NCI-H226 (cell line): ENCODE measurements at regions not wholly inside any gene's neighbourhood (a gene's known extent, or its start where the extent isn't known, plus 50 kb on each side); places are given as distances from the start of the nearest gene placed in this dataset.

Experiments used
- DNase-seq: peaks from one replicate; pipeline ENCODE4 v3.0.0-alpha.2; 2015

- peak; percentile 62 for DNase-seq
Measured at GRCh38 chr11:97814325-97814959, 1206.3 kb upstream of the CNTN5 start.

GRCh38 chr11:97815667-97816066 lies 1205.1 kb upstream of the CNTN5 start:
- no peak for DNase-seq

GRCh38 chr11:97832451-97832850 lies 1188.3 kb upstream of the CNTN5 start:
- DNase-seq: no peak

GRCh38 chr11:97833412-97833811 lies 1187.3 kb upstream of the CNTN5 start:
- DNase-seq: no peak

GRCh38 chr11:97844016-97844415 lies 1176.7 kb upstream of the CNTN5 start:
- DNase-seq: no peak

- no peak for DNase-seq
Measured at GRCh38 chr11:97847730-97848129, 1173.0 kb upstream of the CNTN5 start.

GRCh38 chr11:97850701-97851100 lies 1170.0 kb upstream of the CNTN5 start:
- DNase-seq: no peak

- no peak for DNase-seq
Measured at GRCh38 chr11:97854357-97854756, 1166.4 kb upstream of the CNTN5 start.

GRCh38 chr11:97854877-97855276 lies 1165.9 kb upstream of the CNTN5 start:
- no peak for DNase-seq

- no peak for DNase-seq
Measured at GRCh38 chr11:97856666-97857065, 1164.1 kb upstream of the CNTN5 start.

- peak; percentile 9 for DNase-seq
Measured at GRCh38 chr11:97860237-97860636, 1160.5 kb upstream of the CNTN5 start.

- no peak for DNase-seq
Measured at GRCh38 chr11:97862021-97862420, 1158.7 kb upstream of the CNTN5 start.

- no peak for DNase-seq
Measured at GRCh38 chr11:97865424-97866012, 1155.2 kb upstream of the CNTN5 start.

- DNase-seq: no peak
Measured at GRCh38 chr11:97871816-97872215, 1148.9 kb upstream of the CNTN5 start.

GRCh38 chr11:97880209-97880608 lies 1140.5 kb upstream of the CNTN5 start:
- no peak for DNase-seq

- DNase-seq: no peak
Measured at GRCh38 chr11:97883086-97883485, 1137.7 kb upstream of the CNTN5 start.

- no peak for DNase-seq
Measured at GRCh38 chr11:97888641-97889040, 1132.1 kb upstream of the CNTN5 start.

- no peak for DNase-seq
Measured at GRCh38 chr11:97890466-97890865, 1130.3 kb upstream of the CNTN5 start.

- no peak for DNase-seq
Measured at GRCh38 chr11:97893612-97894011, 1127.1 kb upstream of the CNTN5 start.

- no peak for DNase-seq
Measured at GRCh38 chr11:97894978-97895377, 1125.8 kb upstream of the CNTN5 start.

GRCh38 chr11:97895572-97895971 lies 1125.2 kb upstream of the CNTN5 start:
- no peak for DNase-seq

- no peak for DNase-seq
Measured at GRCh38 chr11:97902828-97903227, 1117.9 kb upstream of the CNTN5 start.

- DNase-seq: no peak
Measured at GRCh38 chr11:97905101-97905500, 1115.6 kb upstream of the CNTN5 start.

GRCh38 chr11:97905671-97906070 lies 1115.1 kb upstream of the CNTN5 start:
- no peak for DNase-seq

GRCh38 chr11:97908354-97908753 lies 1112.4 kb upstream of the CNTN5 start:
- no peak for DNase-seq
